ENCODE measurements at regions not wholly inside any gene's neighbourhood (a gene's known extent, or its start where the extent isn't known, plus 50 kb on each side); places are given as distances from the start of the nearest gene placed in this dataset.

DNA sequence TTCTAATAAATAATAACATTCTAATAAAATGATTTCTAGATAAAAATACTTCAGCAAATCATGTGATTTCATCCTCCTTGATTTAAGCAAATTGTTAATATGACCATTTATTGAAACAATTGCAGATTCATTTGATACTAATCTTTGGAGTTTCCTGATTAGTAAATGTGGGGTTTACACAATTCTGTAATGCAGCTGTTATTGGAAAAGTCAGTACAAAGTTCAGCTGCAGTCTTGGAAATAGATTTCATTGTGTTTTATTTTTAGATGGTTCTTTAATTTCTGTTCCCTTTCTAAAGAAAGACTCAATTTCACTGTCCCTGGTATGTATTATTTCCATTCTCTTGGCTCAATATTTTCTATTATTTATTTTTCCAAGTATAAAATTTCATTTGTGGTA lies 342.0 kb downstream of the TBC1D32 start:
- H3K27me3 ChIP-seq (replicated peaks in 1 of 2; ENCODE audit: control insufficient read depth in 2 of 2, extremely low read depth in 1 of 2, insufficient read depth in 2 of 2, low read length in 1 of 2): no peaks in the 10 kb centered on the region
- DNase-seq (no peak), ATAC-seq (replicated peaks in 1 of 4) (no peak)
- ChIA-PET CTCF (no interaction called here), POLR2A (no interaction called here)
- no peak overlapping the region for H3K4me3 Mint-ChIP-seq
- H3K27ac ChIP-seq (ENCODE audit: low read length): no peak overlapping the region
- H3K9me3 Mint-ChIP-seq: peaks cover 0 to 3% (median 2%) of the 10 kb centered on the region in 3 donors
- H3K4me1 Mint-ChIP-seq: no peaks in the 10 kb centered on the region
- H3K36me3 ChIP-seq (ENCODE audit: control insufficient read depth in 2 of 2, extremely low read depth in 1 of 2, insufficient read depth in 1 of 2, low read length in 1 of 2): no peaks in the 10 kb centered on the region
- no peak overlapping the region for H3K4me3 ChIP-seq (ENCODE audit: control insufficient read depth in 1 of 2, extremely low read depth in 1 of 2, low read length in 1 of 2)
- no peak overlapping the region for H3K27ac Mint-ChIP-seq
- H3K27me3 Mint-ChIP-seq: peaks cover 0 to 4% of the 10 kb centered on the region in 2 donors
- no peaks in the 10 kb centered on the region for H3K36me3 Mint-ChIP-seq
- no peaks in the 10 kb centered on the region for H3K9me3 ChIP-seq
- H3K4me1 ChIP-seq (ENCODE audit: control insufficient read depth in 1 of 2, extremely low read depth in 1 of 2, insufficient read depth in 2 of 2, low read length in 2 of 2): no peaks in the 10 kb centered on the region

- Histone ChIP-seq H3K36me3 (ENCODE audit: control insufficient read depth in 2 of 2, extremely low read depth in 1 of 2, insufficient read depth in 1 of 2, low read length in 1 of 2) (no peaks in the 10 kb centered on the region), H3K4me1 (ENCODE audit: control insufficient read depth in 1 of 2, extremely low read depth in 1 of 2, insufficient read depth in 2 of 2, low read length in 2 of 2) (no peaks in the 10 kb centered on the region), H3K4me3 (ENCODE audit: control insufficient read depth in 1 of 2, extremely low read depth in 1 of 2, low read length in 1 of 2) (no peak overlapping the region), H3K9me3 (no peaks in the 10 kb centered on the region), H3K27me3 (replicated peaks in 1 of 2; ENCODE audit: control insufficient read depth in 2 of 2, extremely low read depth in 1 of 2, insufficient read depth in 2 of 2, low read length in 1 of 2) (no peaks in the 10 kb centered on the region), H3K27ac (ENCODE audit: low read length) (no peak overlapping the region)
- H3K4me3 Mint-ChIP-seq: no peak overlapping the region
- CTCF ChIA-PET: no interaction called here
- peaks cover 0 to 4% of the 10 kb centered on the region in 2 donors for H3K27me3 Mint-ChIP-seq
- H3K36me3 Mint-ChIP-seq: no peaks in the 10 kb centered on the region
- H3K27ac Mint-ChIP-seq: no peak overlapping the region
- 100% methylated on average over 4 of the region's 5 CpGs for WGBS (ENCODE audit: insufficient coverage)
- no peaks in the 10 kb centered on the region for H3K4me1 Mint-ChIP-seq
- H3K9me3 Mint-ChIP-seq: peaks cover 0 to 3% (median 2%) of the 10 kb centered on the region in 3 donors
- DNase-seq (no peak), ATAC-seq (replicated peaks in 1 of 4) (no peak)
- POLR2A ChIA-PET: no interaction called here
Observed at GRCh38 chr6:120990866-120991265, 343.4 kb downstream of the TBC1D32 start.

DNA sequence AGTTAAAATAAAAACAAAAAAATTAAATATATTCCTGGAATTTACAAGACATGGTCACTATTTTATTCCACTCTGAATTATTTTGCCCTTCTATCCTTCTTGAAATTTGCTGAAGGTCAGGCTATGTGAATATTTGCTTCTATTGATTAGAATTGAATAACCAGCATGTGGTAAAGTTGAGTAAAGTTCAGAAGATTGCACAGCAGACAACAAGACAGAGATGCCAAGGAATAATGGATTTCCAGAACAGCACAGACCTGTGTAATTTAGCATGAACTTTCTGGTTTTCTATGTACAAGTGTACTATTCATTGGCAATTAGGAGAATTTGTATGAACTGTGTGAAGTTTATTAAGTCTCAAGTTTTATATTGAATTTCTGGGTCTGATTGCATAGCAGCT lies 352.4 kb downstream of the TBC1D32 start:
- H3K4me3 ChIP-seq (ENCODE audit: control insufficient read depth in 1 of 2, extremely low read depth in 1 of 2, low read length in 1 of 2): no peak overlapping the region
- no peaks in the 10 kb centered on the region for H3K36me3 Mint-ChIP-seq
- no peak overlapping the region for H3K27ac Mint-ChIP-seq
- no peaks in the 10 kb centered on the region for H3K4me1 ChIP-seq (ENCODE audit: control insufficient read depth in 1 of 2, extremely low read depth in 1 of 2, insufficient read depth in 2 of 2, low read length in 2 of 2)
- H3K9me3 ChIP-seq: no peaks in the 10 kb centered on the region
- H3K36me3 ChIP-seq (ENCODE audit: control insufficient read depth in 2 of 2, extremely low read depth in 1 of 2, insufficient read depth in 1 of 2, low read length in 1 of 2): no peaks in the 10 kb centered on the region
- H3K4me3 Mint-ChIP-seq: no peak overlapping the region
- ChIA-PET CTCF (interaction anchor here in 1 of 2 donors (0.7 kb wide), 1 partner anchor 218 kb away, joined by 5 read pairs; no protein-coding TSS in a partner anchor), POLR2A (interaction anchor here in 1 of 2 donors (0.6 kb wide), 2 partner anchors 10 to 1527 kb away, joined by 3 to 4 read pairs; no protein-coding TSS in a partner anchor)
- DNase-seq: no peak
- H3K4me1 Mint-ChIP-seq: no peaks in the 10 kb centered on the region
- H3K27me3 Mint-ChIP-seq: peaks cover 0 to 4% of the 10 kb centered on the region in 2 donors
- H3K27ac ChIP-seq (ENCODE audit: low read length): no peak overlapping the region
- H3K9me3 Mint-ChIP-seq: no peaks in the 10 kb centered on the region
- ATAC-seq (replicated peaks in 1 of 4): no peak
- H3K27me3 ChIP-seq (replicated peaks in 1 of 2; ENCODE audit: control insufficient read depth in 2 of 2, extremely low read depth in 1 of 2, insufficient read depth in 2 of 2, low read length in 1 of 2): no peaks in the 10 kb centered on the region

- no peaks in the 10 kb centered on the region for H3K4me1 Mint-ChIP-seq
- H3K36me3 Mint-ChIP-seq: no peaks in the 10 kb centered on the region
- POLR2A ChIA-PET: no interaction called here
- CTCF ChIA-PET: no interaction called here
- Histone ChIP-seq H3K4me3 (ENCODE audit: control insufficient read depth in 1 of 2, extremely low read depth in 1 of 2, low read length in 1 of 2) (no peak overlapping the region), H3K36me3 (ENCODE audit: control insufficient read depth in 2 of 2, extremely low read depth in 1 of 2, insufficient read depth in 1 of 2, low read length in 1 of 2) (no peaks in the 10 kb centered on the region), H3K4me1 (ENCODE audit: control insufficient read depth in 1 of 2, extremely low read depth in 1 of 2, insufficient read depth in 2 of 2, low read length in 2 of 2) (no peaks in the 10 kb centered on the region), H3K9me3 (no peaks in the 10 kb centered on the region), H3K27me3 (replicated peaks in 1 of 2; ENCODE audit: control insufficient read depth in 2 of 2, extremely low read depth in 1 of 2, insufficient read depth in 2 of 2, low read length in 1 of 2) (no peaks in the 10 kb centered on the region), H3K27ac (ENCODE audit: low read length) (no peak overlapping the region)
- H3K27me3 Mint-ChIP-seq: no peaks in the 10 kb centered on the region
- H3K9me3 Mint-ChIP-seq: peaks cover 0 to 5% (median 4%) of the 10 kb centered on the region in 3 donors
- no peak overlapping the region for H3K27ac Mint-ChIP-seq
- ATAC-seq (replicated peaks in 1 of 4) (no peak), DNase-seq (no peak)
- no peak overlapping the region for H3K4me3 Mint-ChIP-seq
Observed at GRCh38 chr6:120966321-120966720, 368.0 kb downstream of the TBC1D32 start.

DNA sequence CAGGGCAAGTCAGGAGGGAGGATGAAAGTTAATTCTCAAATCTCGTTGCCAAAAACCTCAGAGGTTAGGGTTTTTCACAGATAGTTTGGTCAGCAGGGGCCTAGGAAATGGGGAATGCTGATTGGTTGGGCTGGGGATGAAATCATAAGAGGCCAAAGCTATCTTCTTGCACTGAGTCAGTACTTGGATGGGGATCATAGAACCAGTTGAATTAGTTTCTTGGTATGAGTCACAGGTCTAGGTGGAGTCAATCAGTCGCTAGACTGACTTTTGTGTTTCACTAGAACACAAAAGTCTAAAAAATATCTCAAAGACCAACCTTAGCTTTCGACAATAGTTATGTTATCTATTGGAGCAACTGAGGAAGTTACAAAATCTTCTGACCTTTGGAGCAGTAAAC lies 368.5 kb downstream of the TBC1D32 start:
- Mint-ChIP-seq H3K4me1 (no peaks in the 10 kb centered on the region), H3K27me3 (no peaks in the 10 kb centered on the region), H3K36me3 (no peaks in the 10 kb centered on the region), H3K27ac (no peak overlapping the region), H3K4me3 (no peak overlapping the region), H3K9me3 (peaks cover 0 to 5% (median 4%) of the 10 kb centered on the region in 3 donors)
- Histone ChIP-seq H3K4me3 (ENCODE audit: control insufficient read depth in 1 of 2, extremely low read depth in 1 of 2, low read length in 1 of 2) (no peak overlapping the region), H3K27ac (ENCODE audit: low read length) (no peak overlapping the region), H3K36me3 (ENCODE audit: control insufficient read depth in 2 of 2, extremely low read depth in 1 of 2, insufficient read depth in 1 of 2, low read length in 1 of 2) (no peaks in the 10 kb centered on the region), H3K9me3 (no peaks in the 10 kb centered on the region), H3K27me3 (replicated peaks in 1 of 2; ENCODE audit: control insufficient read depth in 2 of 2, extremely low read depth in 1 of 2, insufficient read depth in 2 of 2, low read length in 1 of 2) (no peaks in the 10 kb centered on the region), H3K4me1 (ENCODE audit: control insufficient read depth in 1 of 2, extremely low read depth in 1 of 2, insufficient read depth in 2 of 2, low read length in 2 of 2) (no peaks in the 10 kb centered on the region)
- ATAC-seq (replicated peaks in 1 of 4): no peak
- POLR2A ChIA-PET: no interaction called here
- no peak for DNase-seq
- CTCF ChIA-PET: no interaction called here
- 50% methylated on average over 1 of the region's 3 CpGs for WGBS (ENCODE audit: insufficient coverage)

DNA sequence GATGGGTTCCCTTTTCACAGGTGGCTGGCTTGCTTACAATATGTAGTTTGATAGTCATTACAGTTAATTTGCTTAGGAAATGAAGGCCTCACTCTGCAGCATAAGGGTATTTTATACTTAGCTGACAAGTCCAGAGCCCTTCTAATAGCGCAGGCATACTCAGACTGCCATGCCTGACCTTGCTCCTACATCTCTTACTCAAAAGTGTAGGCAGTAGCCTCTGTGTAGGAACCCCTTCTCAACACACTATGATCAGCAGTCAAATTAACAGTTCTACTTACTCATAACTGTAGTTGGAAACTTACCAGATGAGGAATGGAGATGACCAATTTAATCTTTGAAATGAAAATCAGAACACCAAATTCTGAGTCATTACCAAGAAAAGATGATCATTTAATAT lies 373.5 kb downstream of the TBC1D32 start:
- H3K27me3 Mint-ChIP-seq: no peaks in the 10 kb centered on the region
- Histone ChIP-seq H3K27ac (ENCODE audit: low read length) (no peak overlapping the region), H3K4me3 (ENCODE audit: control insufficient read depth in 1 of 2, extremely low read depth in 1 of 2, low read length in 1 of 2) (no peak overlapping the region)

GRCh38 chr6:120954111-120954510 lies 380.2 kb downstream of the TBC1D32 start:
- Mint-ChIP-seq H3K27me3 (no peaks in the 10 kb centered on the region), H3K9me3 (no peaks in the 10 kb centered on the region), H3K27ac (no peak overlapping the region), H3K4me3 (no peak overlapping the region), H3K4me1 (no peaks in the 10 kb centered on the region), H3K36me3 (no peaks in the 10 kb centered on the region)
- no CpG with 5 or more reads among the region's 1 CpG for WGBS (ENCODE audit: insufficient coverage)
- Histone ChIP-seq H3K4me1 (ENCODE audit: control insufficient read depth in 1 of 2, extremely low read depth in 1 of 2, insufficient read depth in 2 of 2, low read length in 2 of 2) (no peaks in the 10 kb centered on the region), H3K4me3 (ENCODE audit: control insufficient read depth in 1 of 2, extremely low read depth in 1 of 2, low read length in 1 of 2) (no peak overlapping the region), H3K36me3 (ENCODE audit: control insufficient read depth in 2 of 2, extremely low read depth in 1 of 2, insufficient read depth in 1 of 2, low read length in 1 of 2) (no peaks in the 10 kb centered on the region), H3K27ac (ENCODE audit: low read length) (no peak overlapping the region), H3K9me3 (no peaks in the 10 kb centered on the region), H3K27me3 (replicated peaks in 1 of 2; ENCODE audit: control insufficient read depth in 2 of 2, extremely low read depth in 1 of 2, insufficient read depth in 2 of 2, low read length in 1 of 2) (no peaks in the 10 kb centered on the region)
- DNase-seq (no peak), ATAC-seq (replicated peaks in 1 of 4) (no peak)
- CTCF ChIA-PET: no interaction called here
- POLR2A ChIA-PET: no interaction called here

More for the DNA sequence above, 373.5 kb downstream of the TBC1D32 start:
- Mint-ChIP-seq H3K36me3 (no peaks in the 10 kb centered on the region), H3K4me1 (no peaks in the 10 kb centered on the region), H3K27ac (no peak overlapping the region), H3K4me3 (no peak overlapping the region), H3K9me3 (no peaks in the 10 kb centered on the region)
- Histone ChIP-seq H3K4me1 (ENCODE audit: control insufficient read depth in 1 of 2, extremely low read depth in 1 of 2, insufficient read depth in 2 of 2, low read length in 2 of 2) (no peaks in the 10 kb centered on the region), H3K9me3 (no peaks in the 10 kb centered on the region), H3K36me3 (ENCODE audit: control insufficient read depth in 2 of 2, extremely low read depth in 1 of 2, insufficient read depth in 1 of 2, low read length in 1 of 2) (no peaks in the 10 kb centered on the region), H3K27me3 (replicated peaks in 1 of 2; ENCODE audit: control insufficient read depth in 2 of 2, extremely low read depth in 1 of 2, insufficient read depth in 2 of 2, low read length in 1 of 2) (no peaks in the 10 kb centered on the region)
- ChIA-PET POLR2A (no interaction called here), CTCF (no interaction called here)
- no peak for DNase-seq
- no CpG with 5 or more reads among the region's 1 CpG for WGBS (ENCODE audit: insufficient coverage)
- ATAC-seq (replicated peaks in 1 of 4): no peak
